Transverse colon (tissue), 4 donors: ENCODE measurements at regions not wholly inside any gene's neighbourhood (a gene's known extent, or its start where the extent isn't known, plus 50 kb on each side); places are given as distances from the start of the nearest gene placed in this dataset.

Experiments
- DNase-seq: peaks from one replicate; pipeline ENCODE4 v3.0.0-alpha.2; 2019
- H3K27ac ChIP-seq, 4 donors: fragments of 200-600 bp; sonication (generic); 2 replicates each; pipeline ENCODE4 v1.5.1; 2016 to 2018; ENCODE audit warnings: inconsistent platforms in 4 of 4
- H3K27me3 ChIP-seq: fragments of 200-600 bp; sonication (generic); 2 replicates; pipeline ENCODE4 v1.5.1; 2017; ENCODE audit warnings: inconsistent platforms
- H3K36me3 ChIP-seq, 4 donors: fragments of 200-600 bp; sonication (generic); 2 replicates each; pipeline ENCODE4 v1.5.1; 2017 to 2019; ENCODE audit warnings: inconsistent platforms in 4 of 4
- H3K4me1 ChIP-seq, 4 donors: fragments of 200-600 bp; sonication (generic); 2 replicates each; pipeline ENCODE4 v1.5.1; 2017 to 2020; ENCODE audit warnings: inconsistent platforms in 4 of 4
- H3K4me3 ChIP-seq, 4 donors: fragments of 200-600 bp; sonication (generic); 1 replicate in 1 of 4; 2 replicates in 3 of 4; pipeline versions ENCODE4 v1.5.1 to v1.6.1; 2017 to 2019; ENCODE audit warnings: inconsistent platforms in 4 of 4
- H3K9me3 ChIP-seq, 2 donors: fragments of 200-600 bp; sonication (generic); 2 replicates each; pipeline ENCODE4 v1.5.1; 2017 to 2019; ENCODE audit warnings: inconsistent platforms in 2 of 2
- CTCF ChIP-seq, 5 experiments: fragments of 200-600 bp in 3 of 5; fragments of 450-650 bp in 2 of 5; sonication (generic) in 3 of 5; IDR thresholded peaks; 1 replicate in 2 of 5; 2 replicates in 3 of 5; pipeline ENCODE4 v1.5.1; 2016 to 2017; ENCODE audit warnings: antibody characterized with exemption in 5 of 5, inconsistent platforms in 3 of 5, mild to moderate bottlenecking in 2 of 5, moderate library complexity in 1 of 5
- EP300 ChIP-seq: sonication (generic); formaldehyde crosslinking; IDR thresholded peaks from one replicate; pipeline ENCODE4 v1.6.1; 2017; ENCODE audit warnings: antibody characterized with exemption, low read depth
- POLR2A ChIP-seq: fragments of 450-650 bp; IDR thresholded peaks from one replicate; pipeline ENCODE4 v1.6.1; 2016; ENCODE audit warnings: antibody characterized with exemption, mild to moderate bottlenecking, moderate library complexity
- POLR2AphosphoS5 ChIP-seq, 3 donors: sonication (generic); formaldehyde crosslinking; IDR thresholded peaks; one replicate each; pipeline ENCODE4 v1.6.1; 2016; ENCODE audit warnings: antibody characterized with exemption in 3 of 3
- WGBS, 2 donors: methylation state at CpG; one replicate each; pipeline ENCODE4 v1.1.5; 2018; ENCODE audit warnings: low coverage in 1 of 2; 5-methylcytosine and 5-hydroxymethylcytosine counted together
- in situ Hi-C, 4 donors: fragments of 200-750 bp; cut with MboI; loops; one replicate each; pipeline versions ENCODE4 v1.15.0 to v1.15.1; 2017; ENCODE audit warnings: low sequenced_read_pairs in 3 of 4, low pct_ligation_motif_present in 1 of 4, low pct_unique_long_range_greater_than_20kb in 1 of 4
- intact Hi-C: fragments of 100-400 bp; cut with DNase I; formaldehyde crosslinking; loops from one replicate; pipeline ENCODE4 v1.15.1; 2023; ENCODE audit warnings: low total_unique reads

- in situ Hi-C loops = no loop called here
- H3K9me3 ChIP-seq = no peaks in the 10 kb centered on the region
- H3K4me3 ChIP-seq = no peak overlapping the region
- H3K27me3 ChIP-seq = no peaks in the 10 kb centered on the region
- peaks cover 25 to 50% (median 34%) of the 10 kb centered on the region in 4 donors for H3K4me1 ChIP-seq
- peak overlapping the region; percentile 48 to 69 (median 64) for H3K27ac ChIP-seq
- intact Hi-C loops = no loop called here
- H3K36me3 ChIP-seq = no peaks in the 10 kb centered on the region
- 46 to 50% methylated on average over 5 to 9 of the region's 9 CpGs for WGBS, 2 donors
- DNase-seq = no peak
- TF ChIP-seq CTCF (IDR thresholded peaks at IDR 0.05) = no peak
- no peak for TF ChIP-seq POLR2A
- no peak for TF ChIP-seq EP300
- TF ChIP-seq POLR2AphosphoS5 (IDR thresholded peaks at IDR 0.05) = no peak
Measured at GRCh38 chr5:124677374-124678351, 68.8 kb downstream of the ZNF608 start.

- peak overlapping the region; percentile 18 to 69 (median 44) for H3K27ac ChIP-seq
- H3K36me3 ChIP-seq = no peaks in the 10 kb centered on the region
- no peak overlapping the region for H3K4me3 ChIP-seq
- no peaks in the 10 kb centered on the region for H3K9me3 ChIP-seq
- WGBS, 2 donors = 56 to 60% methylated on average over 6 of the region's 6 CpGs
- in situ Hi-C loops (no loop called here), intact Hi-C loops (no loop called here)
- H3K27me3 ChIP-seq = no peaks in the 10 kb centered on the region
- DNase-seq = no peak
- H3K4me1 ChIP-seq = peaks cover 25 to 64% (median 36%) of the 10 kb centered on the region in 4 donors
- TF ChIP-seq POLR2A (no peak), POLR2AphosphoS5 (IDR thresholded peaks at IDR 0.05) (peak in 1 of 3 donors; percentile 10)
Measured at GRCh38 chr5:124675931-124676846, 70.2 kb downstream of the ZNF608 start.

- TF ChIP-seq POLR2A (no peak), EP300 (no peak), POLR2AphosphoS5 (IDR thresholded peaks at IDR 0.05) (no peak), CTCF (IDR thresholded peaks at IDR 0.05) (no peak)
- Histone ChIP-seq H3K4me1 (peaks cover 13 to 60% (median 26%) of the 10 kb centered on the region in 4 donors), H3K27me3 (no peaks in the 10 kb centered on the region), H3K27ac (no peak overlapping the region), H3K4me3 (no peak overlapping the region), H3K9me3 (no peaks in the 10 kb centered on the region), H3K36me3 (no peaks in the 10 kb centered on the region)
- DNase-seq = no peak
- in situ Hi-C loops = no loop called here
- intact Hi-C loops = no loop called here
- WGBS, 2 donors = 77 to 85% methylated on average over 1 of the region's 1 CpG
Measured at GRCh38 chr5:124671193-124671592, 75.2 kb downstream of the ZNF608 start.

- Histone ChIP-seq H3K27ac (peak overlapping the region in 2 of 4 donors; percentile 10 to 21), H3K4me3 (no peak overlapping the region), H3K4me1 (peaks cover 13 to 55% (median 22%) of the 10 kb centered on the region in 4 donors), H3K9me3 (no peaks in the 10 kb centered on the region), H3K36me3 (no peaks in the 10 kb centered on the region), H3K27me3 (no peaks in the 10 kb centered on the region)
- DNase-seq = no peak
- TF ChIP-seq POLR2AphosphoS5 (IDR thresholded peaks at IDR 0.05) (no peak), EP300 (no peak), POLR2A (no peak), CTCF (IDR thresholded peaks at IDR 0.05) (no peak)
- intact Hi-C loops = no loop called here
- in situ Hi-C loops = no loop called here
- 40 to 42% methylated on average over 3 of the region's 3 CpGs for WGBS, 2 donors
Measured at GRCh38 chr5:124670722-124671184, 75.7 kb downstream of the ZNF608 start.
